HG03460 (cell line): ENCODE measurements at regions not wholly inside any gene's neighbourhood (a gene's known extent, or its start where the extent isn't known, plus 50 kb on each side); places are given as distances from the start of the nearest gene placed in this dataset.
"Not testable (repeated sequence)": the region's sequence is repeated elsewhere in the genome, so short reads cannot be mapped to it uniquely, and the experiment has no call there.

ENCODE experiments used
- ATAC-seq: cut with Tn5 transposase; IDR thresholded peaks from one replicate; pipeline ENCODE4 v1.9.1; 2021; ENCODE audit not compliant: unreplicated experiment

DNA sequence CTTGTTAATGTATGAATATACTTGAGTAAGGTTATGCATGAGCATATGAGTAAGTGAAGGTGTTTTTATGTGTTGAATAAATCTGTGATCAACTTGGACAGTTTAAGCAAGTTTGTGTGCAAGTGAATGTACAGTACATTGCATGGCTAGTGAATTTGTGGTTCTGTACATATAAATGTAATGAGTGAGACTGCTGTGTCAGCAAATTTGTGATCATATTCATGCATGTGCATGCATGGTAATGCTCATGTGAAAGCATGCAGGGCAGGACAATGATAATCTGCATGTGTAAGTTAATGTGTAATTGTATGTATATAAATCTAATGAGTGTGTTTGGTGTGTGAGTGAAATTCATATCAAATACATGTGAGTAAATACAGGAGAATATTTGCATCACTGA is 188.5 kb downstream of the PWWP3B start:
- no peak for ATAC-seq

DNA sequence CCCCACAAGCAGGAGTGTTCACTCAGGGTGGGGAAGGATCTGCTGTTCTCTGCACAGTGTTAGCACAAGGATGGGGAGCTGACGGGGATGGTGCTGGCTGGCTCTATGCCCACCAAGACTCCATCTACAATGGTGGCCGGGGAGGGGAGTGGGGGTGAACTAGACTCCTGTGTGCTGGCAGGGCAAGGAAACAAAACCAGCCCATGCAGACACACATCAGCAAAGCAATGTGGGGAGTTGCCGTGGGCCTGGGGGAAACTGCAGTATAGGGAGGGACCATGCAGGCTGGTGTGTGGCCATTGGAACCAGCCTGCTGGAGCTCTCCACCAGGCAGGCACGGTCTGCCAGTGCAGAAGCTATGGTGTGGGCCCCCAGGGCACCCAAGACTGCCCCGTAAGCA is 195.1 kb downstream of the PWWP3B start:
- ATAC-seq = no peak

DNA sequence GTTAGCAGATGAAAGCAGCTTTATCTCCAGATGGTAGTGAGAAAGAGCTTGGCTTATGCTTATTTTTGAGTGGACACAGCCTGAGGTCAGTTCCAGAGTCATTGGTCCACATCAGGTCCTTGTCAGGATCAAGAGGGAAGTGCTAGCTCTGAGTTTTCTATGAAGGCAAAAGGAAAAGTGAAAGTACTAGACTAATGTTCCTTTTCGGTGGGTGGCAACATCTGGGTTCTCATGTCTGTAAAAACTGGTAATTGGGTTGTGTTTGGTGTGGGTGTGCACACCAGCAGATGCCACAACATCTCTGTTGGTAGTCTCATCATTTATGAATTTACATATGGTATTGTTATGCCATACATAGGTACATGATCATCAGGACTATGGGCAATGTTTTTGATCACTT is 210.5 kb downstream of the PWWP3B start:
- no peak for ATAC-seq

DNA sequence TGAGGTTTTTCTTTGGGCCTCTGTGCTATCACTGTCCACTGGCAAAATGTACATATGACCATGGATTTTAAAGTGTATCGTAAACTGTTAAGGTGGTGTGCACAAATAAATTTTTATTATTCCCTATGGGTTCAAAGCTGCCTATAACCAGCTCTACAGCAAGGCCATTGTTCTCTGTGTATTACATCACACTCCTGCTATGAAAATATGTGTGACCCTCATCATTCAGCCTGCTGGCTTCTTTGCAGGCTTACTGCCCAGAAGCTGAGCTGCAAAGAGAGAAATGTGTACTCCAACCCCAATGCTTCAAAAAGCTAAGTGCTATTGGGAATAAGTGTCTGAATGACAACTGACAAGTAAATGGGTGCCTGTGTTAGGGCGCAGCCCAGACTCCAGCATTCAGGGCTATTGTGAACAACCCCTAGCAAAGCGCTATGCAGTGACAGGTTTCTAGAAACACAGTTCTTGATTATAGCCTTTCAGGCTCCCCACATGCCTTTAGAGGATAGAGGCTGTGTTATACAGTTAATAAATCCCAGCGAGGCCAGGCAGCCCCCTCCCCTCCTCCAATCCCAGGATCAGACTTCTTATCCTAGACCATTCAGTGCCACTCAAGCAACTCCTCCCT is 220.4 kb upstream of the RADX start:
- no peak for ATAC-seq

DNA sequence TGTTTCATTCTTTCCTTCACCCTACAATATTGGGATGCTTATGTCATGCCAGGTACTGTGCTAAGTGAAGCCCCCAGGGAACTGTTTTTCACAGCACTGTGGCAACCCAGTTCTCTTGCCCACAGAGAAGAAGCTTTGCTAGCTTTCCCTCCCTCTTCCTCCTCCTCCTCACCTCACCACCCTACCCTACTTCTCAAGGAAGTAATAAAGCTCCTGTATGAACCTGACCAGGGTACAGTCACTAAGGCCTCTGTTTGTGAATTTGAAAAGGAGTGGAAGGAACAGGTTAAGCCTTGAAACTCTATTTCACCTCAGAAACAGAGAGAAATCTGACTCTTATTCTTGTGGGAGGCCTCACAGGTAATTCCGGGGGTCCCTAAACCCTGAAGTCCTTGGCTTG is 219.4 kb upstream of the RADX start:
- no peak for ATAC-seq

- ATAC-seq = no peak
These were observed 213.8 kb upstream of the RADX start for GRCh38 chrX:106397788-106398538.

GRCh38 chrX:106401965-106402559 is 209.7 kb upstream of the RADX start:
- no peak for ATAC-seq

- no peak for ATAC-seq
These were observed 207.3 kb upstream of the RADX start for GRCh38 chrX:106404512-106404911.

DNA sequence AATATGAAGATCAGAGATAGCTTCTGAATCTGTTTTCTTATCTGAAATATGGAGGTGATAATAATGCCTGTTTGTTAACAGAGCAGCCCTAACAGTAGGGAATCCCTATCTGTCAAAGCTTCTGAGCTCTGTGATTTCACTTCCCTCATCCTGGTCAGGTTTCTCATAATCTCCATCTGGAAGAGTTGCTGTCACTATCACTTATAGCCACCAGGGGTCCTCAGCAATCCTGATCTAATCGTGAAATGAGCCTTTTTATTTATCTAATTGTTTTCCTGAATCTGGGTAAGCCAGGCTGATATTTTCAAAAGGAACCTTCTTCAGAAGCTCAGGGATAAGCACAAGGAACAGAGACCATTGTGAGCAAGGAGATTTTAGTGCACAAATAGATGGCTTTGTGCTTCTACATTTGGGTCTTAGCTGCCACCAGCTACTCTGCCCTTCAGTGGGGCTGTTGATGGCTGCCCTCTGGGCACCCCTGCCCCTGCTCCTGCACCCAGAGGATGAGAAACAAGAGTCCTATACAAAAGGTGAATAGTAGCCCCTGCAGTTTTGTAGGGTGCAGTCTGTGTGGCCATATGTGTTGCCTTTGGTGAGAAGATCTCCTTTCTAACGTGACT is 196.4 kb upstream of the RADX start:
- ATAC-seq = peak; percentile 64

- ATAC-seq = no peak
These were observed 175.1 kb upstream of the RADX start for GRCh38 chrX:106436691-106437090.

- ATAC-seq = no peak
These were observed 174.4 kb upstream of the RADX start for GRCh38 chrX:106437407-106437806.

DNA sequence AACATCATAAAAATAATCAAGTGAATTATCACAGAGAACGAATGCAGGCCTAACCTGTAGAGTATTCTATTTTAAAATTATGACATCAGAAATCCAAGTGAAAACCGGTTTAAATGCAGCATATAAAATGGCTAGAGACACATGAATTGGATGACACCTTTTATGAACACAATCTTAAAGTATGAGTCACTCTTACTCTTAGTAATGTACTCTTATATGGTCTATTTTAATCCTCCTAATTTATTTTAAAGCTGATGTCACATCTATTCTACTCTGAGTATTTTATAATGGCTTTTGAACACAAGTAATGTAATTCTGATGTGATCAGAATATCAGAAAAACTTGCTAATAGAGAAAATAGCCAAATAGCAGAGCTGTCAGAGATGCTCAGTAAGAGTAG is 161.4 kb upstream of the RADX start:
- ATAC-seq = no peak

DNA sequence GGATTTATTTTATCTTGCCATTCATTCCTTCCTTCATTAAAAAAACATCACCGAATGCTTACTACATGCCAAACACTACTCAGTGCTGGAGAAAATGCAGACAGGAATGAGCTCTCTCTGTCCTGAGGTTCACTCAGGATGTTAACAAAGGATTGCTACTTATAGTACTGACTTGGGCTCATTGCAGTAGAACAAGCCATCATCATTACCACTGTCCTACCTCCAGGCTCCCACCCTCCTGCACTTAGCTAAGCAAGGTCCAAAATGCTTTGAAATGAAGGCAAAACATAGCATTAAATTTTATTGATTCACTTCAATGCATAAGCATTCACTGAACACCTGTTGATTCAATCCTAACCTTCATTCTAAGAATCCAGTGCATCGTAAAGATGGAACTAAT is 159.8 kb upstream of the RADX start:
- no peak for ATAC-seq

DNA sequence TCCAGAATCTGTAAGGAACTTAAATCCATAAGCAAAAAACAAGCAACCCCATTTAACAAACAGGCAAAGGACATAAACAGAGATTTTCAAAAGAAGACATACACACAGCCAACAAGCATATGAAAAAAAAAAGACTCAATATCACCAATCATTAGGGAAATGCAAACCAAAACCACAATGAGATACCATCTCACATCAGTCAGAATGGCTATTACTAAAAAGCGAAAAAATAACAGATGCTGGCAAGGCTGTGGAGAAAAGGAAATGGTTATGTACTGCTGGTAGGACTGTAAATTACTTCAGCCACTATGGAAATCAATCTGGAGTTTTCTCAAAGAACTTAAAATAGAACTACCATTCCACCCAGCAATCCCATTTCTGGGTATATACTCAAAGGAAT is 156.8 kb upstream of the RADX start:
- ATAC-seq = no peak

- ATAC-seq = no peak
These were observed 154.0 kb upstream of the RADX start for GRCh38 chrX:106457802-106458201.

GRCh38 chrX:106467422-106467821 is 144.4 kb upstream of the RADX start:
- no peak for ATAC-seq

DNA sequence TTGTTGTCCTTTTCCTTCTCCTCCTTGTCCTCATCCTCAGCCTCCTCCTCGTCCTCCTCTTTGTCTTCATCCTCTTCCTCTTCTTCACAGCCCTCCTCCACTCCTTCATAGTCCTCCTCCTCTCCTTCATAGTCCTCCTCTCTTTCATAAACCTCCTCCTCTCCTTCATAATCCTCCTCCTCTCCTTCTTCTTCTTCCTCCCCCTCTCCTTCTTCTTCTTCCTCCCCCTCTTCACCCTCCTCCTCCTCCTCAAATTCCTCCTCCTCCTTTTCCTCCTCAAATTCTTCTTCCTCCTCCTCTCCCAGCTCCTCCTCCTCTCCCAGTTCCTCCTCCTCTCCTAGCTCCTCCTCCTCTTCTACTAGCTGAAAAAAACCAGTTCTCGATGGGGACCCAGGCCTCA is 143.8 kb upstream of the RADX start:
- ATAC-seq = no peak

DNA sequence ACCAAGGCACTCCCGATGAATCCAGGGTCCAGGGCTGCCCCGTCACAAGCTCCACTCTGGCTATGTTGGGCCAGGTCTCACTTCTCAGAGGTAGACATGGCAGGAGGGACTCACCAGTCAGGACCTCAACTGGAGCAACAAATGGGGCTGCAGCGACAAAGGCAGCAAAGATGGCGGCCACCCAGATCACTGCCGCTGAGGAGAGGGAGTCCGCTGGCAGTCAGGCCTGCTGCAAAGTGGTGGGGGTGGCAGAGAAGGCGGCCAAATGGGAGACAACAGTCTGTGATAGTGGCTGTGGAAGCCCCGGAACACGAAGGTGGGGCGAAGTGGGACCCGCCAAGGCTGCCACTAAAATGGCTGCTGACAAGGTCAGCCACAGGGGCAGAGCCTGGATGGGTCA is 143.3 kb upstream of the RADX start:
- ATAC-seq = no peak

DNA sequence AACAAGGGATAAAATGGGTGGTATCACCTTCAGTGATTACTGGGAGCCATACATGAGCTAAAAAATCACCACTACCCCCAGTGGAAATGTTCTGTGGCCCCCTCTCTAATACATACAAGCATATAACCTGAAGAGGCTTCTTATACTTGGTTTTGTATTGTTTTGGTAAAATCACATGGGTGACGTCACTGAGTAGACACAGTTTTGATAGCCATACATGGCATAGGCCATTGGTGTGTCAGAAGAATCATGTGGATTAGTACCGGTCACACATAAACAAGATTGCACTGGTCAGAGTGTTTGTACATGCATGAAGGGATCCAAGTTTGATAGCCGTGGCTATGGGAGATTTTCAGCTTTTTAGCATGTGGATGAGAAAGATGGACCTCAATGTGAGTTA is 131.9 kb upstream of the RADX start:
- ATAC-seq = no peak

DNA sequence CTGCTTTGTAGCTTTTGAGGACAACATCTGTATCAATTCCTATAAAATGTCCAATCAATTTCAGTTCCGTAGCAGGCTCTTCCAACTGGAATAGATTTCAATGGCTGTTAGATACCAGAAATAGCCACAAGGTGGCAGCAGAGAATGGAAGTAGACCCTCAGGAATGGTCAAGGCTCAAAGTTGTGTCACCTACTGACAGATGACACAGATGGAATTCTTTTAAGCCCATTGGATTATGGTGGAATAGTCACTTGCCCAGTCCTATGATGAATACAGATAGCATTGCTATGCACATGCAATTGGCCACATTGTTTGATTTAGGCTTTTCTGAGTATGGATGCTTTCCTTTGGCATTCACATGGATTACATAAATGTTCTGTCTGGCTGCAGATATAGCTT is 130.4 kb upstream of the RADX start:
- no peak for ATAC-seq

GRCh38 chrX:106484233-106484632 is 127.5 kb upstream of the RADX start:
- ATAC-seq = peak; percentile 97

DNA sequence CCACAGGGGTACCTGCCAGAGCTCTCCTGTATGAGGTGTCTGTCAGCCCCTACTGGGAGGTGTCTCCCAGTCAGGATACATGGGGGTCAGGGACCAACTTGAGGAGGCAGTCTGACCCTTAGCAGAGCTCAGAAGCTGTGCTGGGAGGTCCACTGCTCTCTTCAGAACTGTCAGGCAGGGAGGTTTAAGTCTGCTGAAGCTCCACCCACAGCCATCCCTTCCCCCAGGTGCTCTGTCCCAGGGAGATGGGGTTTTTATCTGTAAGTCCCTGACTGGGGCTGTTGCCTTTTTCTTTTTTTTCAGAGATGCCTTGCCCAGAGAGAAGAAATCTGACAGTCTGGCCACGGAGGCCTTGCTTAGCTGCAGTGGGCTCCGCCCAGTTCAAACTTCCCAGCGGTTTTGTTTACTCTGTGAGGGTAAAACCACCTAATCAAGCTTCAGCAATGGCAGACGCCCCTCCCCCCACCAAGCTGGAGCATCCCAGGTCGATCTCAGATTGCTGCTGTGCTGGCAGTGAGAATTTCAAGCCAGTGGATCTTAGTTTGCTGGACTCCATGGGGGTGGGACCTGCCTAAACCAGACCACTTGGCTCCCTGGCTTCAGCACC is 118.5 kb upstream of the RADX start:
- ATAC-seq = not testable (repeated sequence)
